ENCODE measurements at regions not wholly inside any gene's neighbourhood (a gene's known extent, or its start where the extent isn't known, plus 50 kb on each side); places are given as distances from the start of the nearest gene placed in this dataset.

DNA sequence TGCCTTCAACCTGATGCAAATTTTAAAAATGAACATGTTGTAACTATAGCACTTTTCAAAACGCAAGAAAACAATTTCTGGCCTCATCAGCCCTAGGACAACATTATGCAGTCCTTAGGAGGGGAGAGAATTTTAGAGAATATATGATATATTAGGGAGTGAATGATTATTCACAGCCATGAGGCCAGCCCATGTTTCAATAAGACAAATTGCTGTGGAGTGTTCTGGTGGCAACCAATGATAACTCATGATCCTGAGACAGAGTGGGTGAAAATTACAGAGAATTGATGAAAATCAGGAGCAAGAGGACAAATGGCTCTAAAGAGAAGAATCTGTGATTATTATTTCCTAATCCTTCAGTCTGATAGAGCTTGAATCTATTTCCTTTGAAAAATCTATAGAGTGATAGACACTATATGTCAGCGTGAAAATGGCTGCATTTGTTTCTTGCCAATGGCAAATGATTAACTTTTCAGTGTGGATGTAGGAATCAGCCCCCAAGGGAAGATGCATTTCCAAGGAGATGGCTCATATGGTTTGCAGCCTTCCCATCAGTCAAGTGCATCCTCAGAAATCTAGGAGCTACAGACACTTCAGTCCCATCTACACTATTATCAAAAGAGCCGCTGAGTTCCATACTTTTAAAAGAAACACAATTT lies 761.0 kb upstream of the ARRDC4 start:
- TF ChIP-seq, protein P1, sequence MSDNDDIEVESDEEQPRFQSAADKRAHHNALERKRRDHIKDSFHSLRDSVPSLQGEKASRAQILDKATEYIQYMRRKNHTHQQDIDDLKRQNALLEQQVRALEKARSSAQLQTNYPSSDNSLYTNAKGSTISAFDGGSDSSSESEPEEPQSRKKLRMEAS (IDR thresholded peaks at IDR 0.05): no peak
- TF ChIP-seq TCF12 (IDR thresholded peaks at IDR 0.05; ENCODE audit: low read depth) (no peak), USF1 (IDR thresholded peaks at IDR 0.05) (no peak), TAF1 (IDR thresholded peaks at IDR 0.05; ENCODE audit: low read depth) (no peak), CEBPB (IDR thresholded peaks at IDR 0.05) (no peak), EGR1 (IDR thresholded peaks at IDR 0.05) (no peak), FOXM1 (IDR thresholded peaks at IDR 0.05; ENCODE audit: borderline replicate concordance, low read depth) (no peak)
- TF ChIP-seq, protein P2, sequence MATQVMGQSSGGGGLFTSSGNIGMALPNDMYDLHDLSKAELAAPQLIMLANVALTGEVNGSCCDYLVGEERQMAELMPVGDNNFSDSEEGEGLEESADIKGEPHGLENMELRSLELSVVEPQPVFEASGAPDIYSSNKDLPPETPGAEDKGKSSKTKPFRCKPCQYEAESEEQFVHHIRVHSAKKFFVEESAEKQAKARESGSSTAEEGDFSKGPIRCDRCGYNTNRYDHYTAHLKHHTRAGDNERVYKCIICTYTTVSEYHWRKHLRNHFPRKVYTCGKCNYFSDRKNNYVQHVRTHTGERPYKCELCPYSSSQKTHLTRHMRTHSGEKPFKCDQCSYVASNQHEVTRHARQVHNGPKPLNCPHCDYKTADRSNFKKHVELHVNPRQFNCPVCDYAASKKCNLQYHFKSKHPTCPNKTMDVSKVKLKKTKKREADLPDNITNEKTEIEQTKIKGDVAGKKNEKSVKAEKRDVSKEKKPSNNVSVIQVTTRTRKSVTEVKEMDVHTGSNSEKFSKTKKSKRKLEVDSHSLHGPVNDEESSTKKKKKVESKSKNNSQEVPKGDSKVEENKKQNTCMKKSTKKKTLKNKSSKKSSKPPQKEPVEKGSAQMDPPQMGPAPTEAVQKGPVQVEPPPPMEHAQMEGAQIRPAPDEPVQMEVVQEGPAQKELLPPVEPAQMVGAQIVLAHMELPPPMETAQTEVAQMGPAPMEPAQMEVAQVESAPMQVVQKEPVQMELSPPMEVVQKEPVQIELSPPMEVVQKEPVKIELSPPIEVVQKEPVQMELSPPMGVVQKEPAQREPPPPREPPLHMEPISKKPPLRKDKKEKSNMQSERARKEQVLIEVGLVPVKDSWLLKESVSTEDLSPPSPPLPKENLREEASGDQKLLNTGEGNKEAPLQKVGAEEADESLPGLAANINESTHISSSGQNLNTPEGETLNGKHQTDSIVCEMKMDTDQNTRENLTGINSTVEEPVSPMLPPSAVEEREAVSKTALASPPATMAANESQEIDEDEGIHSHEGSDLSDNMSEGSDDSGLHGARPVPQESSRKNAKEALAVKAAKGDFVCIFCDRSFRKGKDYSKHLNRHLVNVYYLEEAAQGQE (IDR thresholded peaks at IDR 0.05; ENCODE audit: low read depth): no peak
